Calu3 (cell line): ENCODE measurements at regions not wholly inside any gene's neighbourhood (a gene's known extent, or its start where the extent isn't known, plus 50 kb on each side); places are given as distances from the start of the nearest gene placed in this dataset.
"Not testable (repeated sequence)": the region's sequence is repeated elsewhere in the genome, so short reads cannot be mapped to it uniquely, and the experiment has no call there.

Source experiments
- BruUV-seq: library from RNA; stranded (reverse); fragments of 400-500 nt; replicated peaks from 2 replicates; lab custom pipeline; 2021; lab: Mats Ljungman, UMichigan
- CTCF ChIA-PET: fragments of 300-600 bp; sonication (Branson Sonifier 250); formaldehyde crosslinking; loops from one replicate; lab custom pipeline; 2022; ENCODE audit warnings: antibody characterized with exemption; lab: Charles Lee
- DNase-seq: peaks from one replicate; pipeline ENCODE4 v3.0.0; 2022
- H3K27ac Mint-ChIP-seq: one replicate; pipeline ENCODE4 v1.8.0; 2022; ENCODE audit warnings: mixed read lengths; ENCODE audit not compliant: unreplicated experiment
- H3K27me3 Mint-ChIP-seq: one replicate; pipeline ENCODE4 v1.8.0; 2022; ENCODE audit warnings: mixed read lengths; ENCODE audit not compliant: unreplicated experiment
- H3K36me3 Mint-ChIP-seq: one replicate; pipeline ENCODE4 v1.8.0; 2022; ENCODE audit warnings: mild to moderate bottlenecking, moderate library complexity, mixed read lengths; ENCODE audit not compliant: insufficient read depth, unreplicated experiment
- H3K4me1 Mint-ChIP-seq: one replicate; pipeline ENCODE4 v1.8.0; 2022; ENCODE audit warnings: mild to moderate bottlenecking, low read depth, mixed read lengths; ENCODE audit not compliant: unreplicated experiment
- H3K4me3 Mint-ChIP-seq: one replicate; pipeline ENCODE4 v1.8.0; 2022; ENCODE audit warnings: mild to moderate bottlenecking, low read depth, moderate library complexity, mixed read lengths; ENCODE audit not compliant: unreplicated experiment
- H3K9me3 Mint-ChIP-seq: one replicate; pipeline ENCODE4 v1.8.0; 2022; ENCODE audit warnings: low read depth, mixed read lengths; ENCODE audit not compliant: unreplicated experiment
- intact Hi-C: fragments of 100-400 bp; cut with micrococcal nuclease; formaldehyde crosslinking; loops from one replicate; pipeline ENCODE4 v1.10.0; 2022; ENCODE audit not compliant: unreplicated experiment

GRCh38 chr21:8377093-8377841 lies 2144.1 kb upstream of the TPTE start:
- H3K4me1 Mint-ChIP-seq, DNase-seq, H3K9me3 Mint-ChIP-seq, H3K27me3 Mint-ChIP-seq, H3K36me3 Mint-ChIP-seq, BruUV-seq, H3K27ac Mint-ChIP-seq, H3K4me3 Mint-ChIP-seq, intact Hi-C loops, CTCF ChIA-PET: not testable (repeated sequence)

GRCh38 chr21:8380419-8381079 lies 2140.8 kb upstream of the TPTE start:
- BruUV-seq, DNase-seq, CTCF ChIA-PET: not testable (repeated sequence)

DNA sequence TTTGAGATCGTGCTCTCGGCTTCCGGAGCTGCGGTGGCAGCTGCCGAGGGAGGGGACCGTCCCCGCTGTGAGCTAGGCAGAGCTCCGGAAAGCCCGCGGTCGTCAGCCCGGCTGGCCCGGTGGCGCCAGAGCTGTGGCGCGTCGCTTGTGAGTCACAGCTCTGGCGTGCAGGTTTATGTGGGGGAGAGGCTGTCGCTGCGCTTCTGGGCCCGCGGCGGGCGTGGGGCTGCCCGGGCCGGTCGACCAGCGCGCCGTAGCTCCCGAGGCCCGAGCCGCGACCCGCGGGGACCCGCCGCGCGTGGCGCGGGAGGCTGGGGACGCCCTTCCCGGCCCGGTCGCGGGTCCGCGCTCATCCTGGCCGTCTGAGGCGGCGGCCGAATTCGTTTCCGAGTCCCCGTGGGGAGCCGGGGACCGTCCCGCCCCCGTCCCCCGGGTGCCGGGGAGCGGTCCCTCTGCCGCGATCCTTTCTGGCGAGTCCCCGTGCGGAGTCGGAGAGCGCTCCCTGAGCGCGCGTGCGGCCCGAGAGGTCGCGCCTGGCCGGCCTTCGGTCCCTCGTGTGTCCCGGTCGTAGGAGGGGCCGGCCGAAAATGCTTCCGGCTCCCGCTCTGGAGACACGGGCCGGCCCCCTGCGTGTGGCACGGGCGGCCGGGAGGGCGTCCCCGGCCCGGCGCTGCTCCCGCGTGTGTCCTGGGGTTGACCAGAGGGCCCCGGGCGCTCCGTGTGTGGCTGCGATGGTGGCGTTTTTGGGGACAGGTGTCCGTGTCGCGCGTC lies 2133.0 kb upstream of the TPTE start:
- not testable (repeated sequence) for H3K4me3 Mint-ChIP-seq

More at GRCh38 chr21:8380419-8381079, 2140.8 kb upstream of the TPTE start:
- H3K36me3 Mint-ChIP-seq, H3K4me1 Mint-ChIP-seq, H3K27me3 Mint-ChIP-seq, H3K9me3 Mint-ChIP-seq, intact Hi-C loops, H3K4me3 Mint-ChIP-seq, H3K27ac Mint-ChIP-seq: not testable (repeated sequence)

DNA sequence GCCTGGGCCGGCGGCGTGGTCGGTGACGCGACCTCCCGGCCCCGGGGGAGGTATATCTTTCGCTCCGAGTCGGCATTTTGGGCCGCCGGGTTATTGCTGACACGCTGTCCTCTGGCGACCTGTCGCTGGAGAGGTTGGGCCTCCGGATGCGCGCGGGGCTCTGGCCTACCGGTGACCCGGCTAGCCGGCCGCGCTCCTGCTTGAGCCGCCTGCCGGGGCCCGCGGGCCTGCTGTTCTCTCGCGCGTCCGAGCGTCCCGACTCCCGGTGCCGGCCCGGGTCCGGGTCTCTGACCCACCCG lies 2132.5 kb upstream of the TPTE start:
- H3K27me3 Mint-ChIP-seq, H3K9me3 Mint-ChIP-seq, BruUV-seq, H3K36me3 Mint-ChIP-seq, H3K4me1 Mint-ChIP-seq, DNase-seq, H3K27ac Mint-ChIP-seq, CTCF ChIA-PET, H3K4me3 Mint-ChIP-seq, intact Hi-C loops: not testable (repeated sequence)

More for the DNA sequence above, 2133.0 kb upstream of the TPTE start:
- H3K9me3 Mint-ChIP-seq, H3K36me3 Mint-ChIP-seq, CTCF ChIA-PET, DNase-seq, H3K27ac Mint-ChIP-seq, intact Hi-C loops, H3K27me3 Mint-ChIP-seq, BruUV-seq, H3K4me1 Mint-ChIP-seq: not testable (repeated sequence)

- H3K4me1 Mint-ChIP-seq, CTCF ChIA-PET, BruUV-seq, H3K9me3 Mint-ChIP-seq, intact Hi-C loops, H3K27me3 Mint-ChIP-seq, H3K27ac Mint-ChIP-seq, H3K4me3 Mint-ChIP-seq, H3K36me3 Mint-ChIP-seq, DNase-seq: not testable (repeated sequence)
Observed at GRCh38 chr21:8390550-8391171, 2130.7 kb upstream of the TPTE start.

DNA sequence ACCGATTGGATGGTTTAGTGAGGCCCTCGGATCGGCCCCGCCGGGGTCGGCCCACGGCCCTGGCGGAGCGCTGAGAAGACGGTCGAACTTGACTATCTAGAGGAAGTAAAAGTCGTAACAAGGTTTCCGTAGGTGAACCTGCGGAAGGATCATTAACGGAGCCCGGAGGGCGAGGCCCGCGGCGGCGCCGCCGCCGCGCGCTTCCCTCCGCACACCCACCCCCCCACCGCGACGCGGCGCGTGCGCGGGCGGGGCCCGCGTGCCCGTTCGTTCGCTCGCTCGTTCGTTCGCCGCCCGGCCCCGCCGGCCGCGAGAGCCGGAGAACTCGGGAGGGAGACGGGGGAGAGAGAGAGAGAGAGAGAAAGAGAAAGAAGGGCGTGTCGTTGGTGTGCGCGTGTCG lies 2127.0 kb upstream of the TPTE start:
- H3K36me3 Mint-ChIP-seq, BruUV-seq, CTCF ChIA-PET, H3K9me3 Mint-ChIP-seq, intact Hi-C loops, DNase-seq, H3K4me3 Mint-ChIP-seq, H3K27ac Mint-ChIP-seq, H3K27me3 Mint-ChIP-seq, H3K4me1 Mint-ChIP-seq: not testable (repeated sequence)

GRCh38 chr21:8395992-8396391 lies 2125.4 kb upstream of the TPTE start:
- H3K27me3 Mint-ChIP-seq, H3K4me1 Mint-ChIP-seq, H3K9me3 Mint-ChIP-seq, H3K4me3 Mint-ChIP-seq, DNase-seq, H3K27ac Mint-ChIP-seq, intact Hi-C loops, BruUV-seq, CTCF ChIA-PET, H3K36me3 Mint-ChIP-seq: not testable (repeated sequence)

DNA sequence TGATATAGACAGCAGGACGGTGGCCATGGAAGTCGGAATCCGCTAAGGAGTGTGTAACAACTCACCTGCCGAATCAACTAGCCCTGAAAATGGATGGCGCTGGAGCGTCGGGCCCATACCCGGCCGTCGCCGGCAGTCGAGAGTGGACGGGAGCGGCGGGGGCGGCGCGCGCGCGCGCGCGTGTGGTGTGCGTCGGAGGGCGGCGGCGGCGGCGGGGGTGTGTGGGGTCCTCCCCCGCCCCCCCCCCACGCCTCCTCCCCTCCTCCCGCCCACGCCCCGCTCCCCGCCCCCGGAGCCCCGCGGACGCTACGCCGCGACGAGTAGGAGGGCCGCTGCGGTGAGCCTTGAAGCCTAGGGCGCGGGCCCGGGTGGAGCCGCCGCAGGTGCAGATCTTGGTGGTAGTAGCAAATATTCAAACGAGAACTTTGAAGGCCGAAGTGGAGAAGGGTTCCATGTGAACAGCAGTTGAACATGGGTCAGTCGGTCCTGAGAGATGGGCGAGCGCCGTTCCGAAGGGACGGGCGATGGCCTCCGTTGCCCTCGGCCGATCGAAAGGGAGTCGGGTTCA lies 2122.4 kb upstream of the TPTE start:
- H3K36me3 Mint-ChIP-seq, H3K9me3 Mint-ChIP-seq, H3K4me3 Mint-ChIP-seq, H3K27ac Mint-ChIP-seq, H3K4me1 Mint-ChIP-seq, DNase-seq, BruUV-seq, CTCF ChIA-PET, H3K27me3 Mint-ChIP-seq, intact Hi-C loops: not testable (repeated sequence)

GRCh38 chr21:8399866-8400265 lies 2121.5 kb upstream of the TPTE start:
- H3K27ac Mint-ChIP-seq: not testable (repeated sequence)

More at GRCh38 chr21:8399866-8400265, 2121.5 kb upstream of the TPTE start:
- intact Hi-C loops, CTCF ChIA-PET, H3K9me3 Mint-ChIP-seq, H3K27me3 Mint-ChIP-seq, H3K36me3 Mint-ChIP-seq, BruUV-seq, H3K4me3 Mint-ChIP-seq, H3K4me1 Mint-ChIP-seq, DNase-seq: not testable (repeated sequence)
